Glutamatergic neuron (in vitro differentiated cells): ENCODE measurements at regions not wholly inside any gene's neighbourhood (a gene's known extent, or its start where the extent isn't known, plus 50 kb on each side); places are given as distances from the start of the nearest gene placed in this dataset.
"Not testable (repeated sequence)": the region's sequence is repeated elsewhere in the genome, so short reads cannot be mapped to it uniquely, and the experiment has no call there.

Experiments
- DNase-seq: peaks from one replicate; pipeline ENCODE4 v3.0.0; 2022
- H3K27ac Mint-ChIP-seq: one replicate; pipeline ENCODE4 v1.8.0; 2020; ENCODE audit warnings: mild to moderate bottlenecking, mixed read lengths, inconsistent platforms; ENCODE audit not compliant: unreplicated experiment
- H3K27me3 Mint-ChIP-seq: one replicate; pipeline ENCODE4 v1.8.0; 2020; ENCODE audit warnings: mild to moderate bottlenecking, moderate library complexity, mixed read lengths, inconsistent platforms; ENCODE audit not compliant: unreplicated experiment
- H3K36me3 Mint-ChIP-seq: one replicate; pipeline ENCODE4 v1.8.0; 2020; ENCODE audit warnings: mild to moderate bottlenecking, mixed read lengths, inconsistent platforms; ENCODE audit not compliant: unreplicated experiment
- H3K4me1 Mint-ChIP-seq: one replicate; pipeline ENCODE4 v1.8.0; 2020; ENCODE audit warnings: mild to moderate bottlenecking, low read depth, mixed read lengths, inconsistent platforms; ENCODE audit not compliant: unreplicated experiment
- H3K4me3 Mint-ChIP-seq: one replicate; pipeline ENCODE4 v1.8.0; 2020; ENCODE audit warnings: mild to moderate bottlenecking, mixed read lengths, inconsistent platforms; ENCODE audit not compliant: unreplicated experiment
- H3K9me3 Mint-ChIP-seq: one replicate; pipeline ENCODE4 v1.8.0; 2020; ENCODE audit warnings: mild to moderate bottlenecking, moderate library complexity, mixed read lengths, inconsistent platforms; ENCODE audit not compliant: unreplicated experiment
- TF ChIP-seq, protein P1 (sequence below): fragments of 200-600 bp; sonication (generic); IDR thresholded peaks from one replicate; pipeline ENCODE4 v1.5.0; 2021; ENCODE audit not compliant: partially characterized antibody, unreplicated experiment

- Mint-ChIP-seq H3K27ac (no peak overlapping the region), H3K27me3 (no peaks in the 10 kb centered on the region), H3K36me3 (peaks cover 5% of the 10 kb centered on the region), H3K9me3 (peaks cover 2% of the 10 kb centered on the region), H3K4me1 (peaks cover 2% of the 10 kb centered on the region), H3K4me3 (no peak overlapping the region)
- TF ChIP-seq, protein P1, sequence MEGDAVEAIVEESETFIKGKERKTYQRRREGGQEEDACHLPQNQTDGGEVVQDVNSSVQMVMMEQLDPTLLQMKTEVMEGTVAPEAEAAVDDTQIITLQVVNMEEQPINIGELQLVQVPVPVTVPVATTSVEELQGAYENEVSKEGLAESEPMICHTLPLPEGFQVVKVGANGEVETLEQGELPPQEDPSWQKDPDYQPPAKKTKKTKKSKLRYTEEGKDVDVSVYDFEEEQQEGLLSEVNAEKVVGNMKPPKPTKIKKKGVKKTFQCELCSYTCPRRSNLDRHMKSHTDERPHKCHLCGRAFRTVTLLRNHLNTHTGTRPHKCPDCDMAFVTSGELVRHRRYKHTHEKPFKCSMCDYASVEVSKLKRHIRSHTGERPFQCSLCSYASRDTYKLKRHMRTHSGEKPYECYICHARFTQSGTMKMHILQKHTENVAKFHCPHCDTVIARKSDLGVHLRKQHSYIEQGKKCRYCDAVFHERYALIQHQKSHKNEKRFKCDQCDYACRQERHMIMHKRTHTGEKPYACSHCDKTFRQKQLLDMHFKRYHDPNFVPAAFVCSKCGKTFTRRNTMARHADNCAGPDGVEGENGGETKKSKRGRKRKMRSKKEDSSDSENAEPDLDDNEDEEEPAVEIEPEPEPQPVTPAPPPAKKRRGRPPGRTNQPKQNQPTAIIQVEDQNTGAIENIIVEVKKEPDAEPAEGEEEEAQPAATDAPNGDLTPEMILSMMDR, result no peak
- no peak for DNase-seq
Observed at GRCh38 chr1:82785268-82785790, 984.6 kb downstream of the ADGRL2 start.

DNA sequence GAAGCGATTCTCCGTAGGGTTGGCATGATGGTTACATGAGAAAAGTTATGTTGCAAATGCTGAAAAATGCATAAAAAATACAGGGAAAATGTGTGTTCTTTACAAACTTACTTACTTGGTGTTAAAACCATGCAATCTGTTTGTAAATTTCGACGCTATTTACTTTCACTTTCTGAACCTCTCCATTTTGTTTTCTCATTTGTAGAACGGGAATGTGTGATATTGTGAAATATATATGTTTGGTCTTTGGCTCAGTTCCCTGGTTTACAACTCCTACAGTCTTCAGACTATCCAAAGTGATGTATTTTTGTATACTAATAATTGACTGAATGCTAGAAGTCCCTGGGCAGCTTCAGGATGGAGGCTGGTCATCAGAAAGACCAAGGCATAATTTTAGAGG lies 982.3 kb downstream of the ADGRL2 start:
- Mint-ChIP-seq H3K4me1 (peaks cover 2% of the 10 kb centered on the region), H3K27me3 (peaks cover 1% of the 10 kb centered on the region), H3K9me3 (peaks cover 2% of the 10 kb centered on the region), H3K27ac (no peak overlapping the region), H3K36me3 (peaks cover 8% of the 10 kb centered on the region), H3K4me3 (no peak overlapping the region)
- TF ChIP-seq, protein P1, result no peak
- no peak for DNase-seq

GRCh38 chr1:82782599-82782998 lies 981.9 kb downstream of the ADGRL2 start:
- no peak overlapping the region for H3K27ac Mint-ChIP-seq
- H3K4me1 Mint-ChIP-seq, result peaks cover 2% of the 10 kb centered on the region
- no peak overlapping the region for H3K4me3 Mint-ChIP-seq
- H3K9me3 Mint-ChIP-seq, result peaks cover 5% of the 10 kb centered on the region
- DNase-seq, result no peak
- peaks cover 1% of the 10 kb centered on the region for H3K27me3 Mint-ChIP-seq
- peaks cover 11% of the 10 kb centered on the region for H3K36me3 Mint-ChIP-seq
- TF ChIP-seq, protein P1, result no peak

GRCh38 chr1:82778612-82779011 lies 977.9 kb downstream of the ADGRL2 start:
- H3K4me3 Mint-ChIP-seq, result no peak overlapping the region
- H3K27me3 Mint-ChIP-seq, result peaks cover 6% of the 10 kb centered on the region
- peaks cover 16% of the 10 kb centered on the region for H3K36me3 Mint-ChIP-seq
- peaks cover 5% of the 10 kb centered on the region for H3K9me3 Mint-ChIP-seq
- H3K4me1 Mint-ChIP-seq, result no peaks in the 10 kb centered on the region
- TF ChIP-seq, protein P1, result peak; percentile 58
- DNase-seq, result no peak
- no peak overlapping the region for H3K27ac Mint-ChIP-seq

DNA sequence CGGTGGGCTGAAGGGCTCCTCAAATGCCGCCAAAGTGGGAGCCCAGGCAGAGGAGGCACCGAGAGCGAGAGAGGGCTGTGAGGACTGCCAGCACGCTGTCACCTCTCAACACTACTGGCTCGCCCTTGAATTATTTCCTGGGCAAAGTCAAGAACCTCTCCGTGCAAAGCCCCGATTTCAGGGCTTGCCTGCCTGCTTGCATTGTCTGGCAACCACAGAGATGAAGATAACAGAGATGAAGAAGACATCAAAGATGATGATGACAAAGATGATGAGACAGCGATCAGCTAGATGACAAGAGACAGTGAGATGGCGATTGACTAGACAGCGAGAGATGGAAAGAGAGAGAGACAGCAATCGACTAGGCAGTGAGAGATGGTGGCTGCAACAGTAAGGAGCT lies 976.5 kb downstream of the ADGRL2 start:
- Mint-ChIP-seq H3K27me3 (peaks cover 6% of the 10 kb centered on the region), H3K4me3 (no peak overlapping the region), H3K9me3 (peaks cover 2% of the 10 kb centered on the region), H3K4me1 (no peaks in the 10 kb centered on the region), H3K36me3 (peaks cover 15% of the 10 kb centered on the region), H3K27ac (no peak overlapping the region)
- DNase-seq, result no peak
- TF ChIP-seq, protein P1, result no peak

DNA sequence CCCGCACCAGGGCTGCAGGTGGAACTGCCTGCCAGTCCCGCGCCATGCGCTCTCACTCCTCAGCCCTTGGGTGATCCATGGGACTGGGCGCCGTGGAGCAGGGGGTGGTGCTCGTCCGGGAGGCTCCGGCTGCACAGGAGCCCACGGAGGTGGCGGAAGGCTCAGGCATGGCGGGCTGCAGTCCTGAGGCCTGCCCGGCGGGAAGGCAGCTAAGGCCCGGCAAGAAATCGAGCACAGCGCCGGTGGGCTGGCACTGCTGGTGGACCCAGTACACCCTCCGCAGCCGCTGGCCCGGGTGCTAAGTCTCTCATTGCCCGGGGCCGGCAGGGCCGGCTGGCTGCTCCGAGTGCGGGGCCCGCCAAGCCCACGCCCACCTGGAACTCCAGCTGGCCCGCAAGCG lies 976.0 kb downstream of the ADGRL2 start:
- not testable (repeated sequence) for H3K9me3 Mint-ChIP-seq, H3K4me1 Mint-ChIP-seq, DNase-seq, H3K4me3 Mint-ChIP-seq, H3K27me3 Mint-ChIP-seq, H3K27ac Mint-ChIP-seq
- H3K36me3 Mint-ChIP-seq, result peaks cover 12% of the 10 kb centered on the region
